OCI-LY7 (cell line): ENCODE measurements at regions not wholly inside any gene's neighbourhood (a gene's known extent, or its start where the extent isn't known, plus 50 kb on each side); places are given as distances from the start of the nearest gene placed in this dataset.

Experiments
- EZH2phosphoT487 ChIP-seq: fragments of 200-600 bp; sonication (generic); IDR thresholded peaks from 2 replicates; pipeline ENCODE4 v1.6.1; 2018; ENCODE audit warnings: low read depth, borderline replicate concordance, mild to moderate bottlenecking, mixed run types, antibody characterized with exemption, low read length, moderate library complexity, mixed read lengths
- TF ChIP-seq, protein P1 (sequence below): fragments of 200-600 bp; sonication (generic); conservative IDR thresholded peaks from 2 replicates; pipeline ENCODE4 v1.5.1; 2014; ENCODE audit warnings: mild to moderate bottlenecking, antibody characterized with exemption, low read length, moderate library complexity, mixed read lengths

DNA sequence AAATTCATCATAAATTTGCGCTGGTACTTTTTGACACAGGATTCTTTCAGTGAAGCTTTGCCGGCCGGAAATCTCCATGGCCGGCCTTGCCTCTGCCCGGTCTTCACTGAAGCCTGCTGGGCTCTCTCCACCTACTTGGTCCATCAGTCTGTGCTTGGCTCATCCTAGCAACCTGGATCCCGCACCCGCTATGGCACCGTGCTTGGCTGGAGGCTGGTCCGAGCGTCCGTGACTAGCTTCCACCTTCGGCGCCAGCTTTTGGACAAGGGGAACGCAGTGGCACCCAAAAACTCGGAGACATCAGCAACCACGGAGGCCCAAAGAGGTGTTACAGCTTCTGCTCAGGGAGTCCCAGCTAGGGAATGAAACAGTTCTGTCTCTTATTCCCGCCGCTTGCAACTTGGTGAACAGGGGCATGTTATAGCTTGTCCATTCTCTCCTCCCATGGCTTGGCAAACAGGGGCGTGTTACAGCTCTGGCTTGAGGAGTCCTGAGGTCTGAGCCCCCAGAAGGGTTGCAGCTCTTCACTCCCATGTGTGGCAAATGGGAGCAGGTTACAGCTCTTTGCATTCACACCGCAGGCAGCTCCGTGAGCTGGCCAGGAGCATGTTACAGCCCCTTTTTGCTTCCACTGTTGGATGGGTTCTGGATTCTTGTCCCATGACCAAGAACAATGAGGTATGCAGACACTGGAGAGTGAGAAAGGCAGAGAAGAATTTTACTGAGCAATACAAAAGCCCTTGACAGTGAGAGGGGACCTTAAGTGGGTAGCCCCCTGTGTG lies 204.2 kb downstream of the DIPK2A start:
- TF ChIP-seq, protein P1, sequence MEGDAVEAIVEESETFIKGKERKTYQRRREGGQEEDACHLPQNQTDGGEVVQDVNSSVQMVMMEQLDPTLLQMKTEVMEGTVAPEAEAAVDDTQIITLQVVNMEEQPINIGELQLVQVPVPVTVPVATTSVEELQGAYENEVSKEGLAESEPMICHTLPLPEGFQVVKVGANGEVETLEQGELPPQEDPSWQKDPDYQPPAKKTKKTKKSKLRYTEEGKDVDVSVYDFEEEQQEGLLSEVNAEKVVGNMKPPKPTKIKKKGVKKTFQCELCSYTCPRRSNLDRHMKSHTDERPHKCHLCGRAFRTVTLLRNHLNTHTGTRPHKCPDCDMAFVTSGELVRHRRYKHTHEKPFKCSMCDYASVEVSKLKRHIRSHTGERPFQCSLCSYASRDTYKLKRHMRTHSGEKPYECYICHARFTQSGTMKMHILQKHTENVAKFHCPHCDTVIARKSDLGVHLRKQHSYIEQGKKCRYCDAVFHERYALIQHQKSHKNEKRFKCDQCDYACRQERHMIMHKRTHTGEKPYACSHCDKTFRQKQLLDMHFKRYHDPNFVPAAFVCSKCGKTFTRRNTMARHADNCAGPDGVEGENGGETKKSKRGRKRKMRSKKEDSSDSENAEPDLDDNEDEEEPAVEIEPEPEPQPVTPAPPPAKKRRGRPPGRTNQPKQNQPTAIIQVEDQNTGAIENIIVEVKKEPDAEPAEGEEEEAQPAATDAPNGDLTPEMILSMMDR = no peak
- TF ChIP-seq EZH2phosphoT487 = no peak
